HCT116 (cell line): ENCODE measurements at regions not wholly inside any gene's neighbourhood (a gene's known extent, or its start where the extent isn't known, plus 50 kb on each side); places are given as distances from the start of the nearest gene placed in this dataset.

Experiments
- ATAC-seq: fragments of 200-7000 bp; cut with Tn5 transposase; 2 replicates; pipeline ENCODE4 v1.9.1; 2020; ENCODE audit warnings: mild to moderate bottlenecking, moderate library complexity
- BruUV-seq: library from RNA; stranded (reverse); fragments of 400-500 nt; replicated peaks from 2 replicates; lab custom pipeline; 2021; lab: Mats Ljungman, UMichigan
- CTCF ChIA-PET: fragments of 300-600 bp; sonication (Branson Sonifier 250); formaldehyde crosslinking; loops from one replicate; lab custom pipeline; 2021; ENCODE audit warnings: antibody characterized with exemption; lab: Charles Lee
- POLR2A ChIA-PET: fragments of 300-600, 350-600 bp; sonication (Branson Sonifier 250); formaldehyde crosslinking; loops from one replicate; lab custom pipeline; 2021; ENCODE audit warnings: antibody characterized with exemption; lab: Charles Lee
- RAD21 ChIA-PET, 2 experiments: fragments of 300-600 bp; sonication (Branson Sonifier 250); formaldehyde crosslinking; loops; one replicate each; lab custom pipeline; 2023; ENCODE audit warnings: low total read pairs in 2 of 2; ENCODE audit not compliant: uncharacterized antibody in 2 of 2, unreplicated experiment in 2 of 2, low non-redundant PET in 1 of 2; lab: Charles Lee
- DNase-seq: peaks from one replicate; pipeline ENCODE4 v3.0.0-alpha.2; 2010; ENCODE audit warnings: low read depth, low spot score
- H2AFZ ChIP-seq: fragments of 200-600 bp; shearing (Covaris generic), sonication (generic); 2 replicates; pipeline ENCODE4 v1.6.1; 2017; ENCODE audit warnings: low read depth, mixed run types, mixed read lengths, antibody characterized with exemption, low read length; ENCODE audit not compliant: poor library complexity, severe bottlenecking
- H3K27ac ChIP-seq: 2 replicates; pipeline ENCODE4 v1.5.1; 2012; ENCODE audit warnings: low read depth, low read length
- H3K27me3 ChIP-seq: fragments of 200-600 bp; sonication (generic); 2 replicates; pipeline ENCODE4 v1.6.1; 2016; ENCODE audit warnings: mixed run types, low read length, mixed read lengths; ENCODE audit not compliant: insufficient read depth
- H3K36me3 ChIP-seq, 2 experiments: fragments of 200-500 bp in 1 of 2; fragments of 200-600 bp in 1 of 2; sonication (Bioruptor generic) in 1 of 2; sonication (generic) in 1 of 2; 2 replicates each; pipeline versions ENCODE4 v1.5.1 to v1.6.1; 2014 to 2016; ENCODE audit warnings: low read length in 2 of 2, inconsistent platforms in 1 of 2, mixed read lengths in 1 of 2, mixed run types in 1 of 2; ENCODE audit not compliant: insufficient read depth in 2 of 2, control insufficient read depth in 1 of 2
- H3K4me1 ChIP-seq, 2 experiments: fragments of 200-600 bp in 1 of 2; sonication (generic) in 1 of 2; 2 replicates each; pipeline versions ENCODE4 v1.5.1 to v1.6.1; 2012 to 2017; ENCODE audit warnings: low read length in 2 of 2, inconsistent platforms in 1 of 2, mild to moderate bottlenecking in 1 of 2, mixed read lengths in 1 of 2, mixed run types in 1 of 2, moderate library complexity in 1 of 2; ENCODE audit not compliant: insufficient read depth in 2 of 2, control insufficient read depth in 1 of 2
- H3K4me2 ChIP-seq: fragments of 200-600 bp; sonication (generic); 2 replicates; pipeline ENCODE4 v1.6.1; 2017; ENCODE audit warnings: mixed run types, low read length, mixed read lengths
- H3K4me3 ChIP-seq, 2 experiments: fragments of 200-600 bp in 1 of 2; sonication (generic) in 1 of 2; replicated peaks in 1 of 2; 2 replicates each; pipeline ENCODE4 v1.5.1; 2011 to 2016; ENCODE audit warnings: low read length in 2 of 2, control low read depth in 1 of 2, low read depth in 1 of 2, mild to moderate bottlenecking in 1 of 2, mixed read lengths in 1 of 2, mixed run types in 1 of 2
- H3K79me2 ChIP-seq: fragments of 200-600 bp; sonication (generic); 2 replicates; pipeline ENCODE4 v1.6.1; 2017; ENCODE audit warnings: mild to moderate bottlenecking, mixed run types, low read length, moderate library complexity, mixed read lengths; ENCODE audit not compliant: insufficient read depth
- H3K9ac ChIP-seq: fragments of 200-600 bp; sonication (generic); 2 replicates; pipeline ENCODE4 v1.6.1; 2016; ENCODE audit warnings: low read length, mixed read lengths
- H3K9me2 ChIP-seq: fragments of 200-600 bp; sonication (generic), shearing (Covaris generic); 2 replicates; pipeline ENCODE4 v1.6.1; 2017; ENCODE audit warnings: mixed run types, mild to moderate bottlenecking, moderate library complexity; ENCODE audit not compliant: insufficient read depth
- H3K9me3 ChIP-seq, 2 experiments: fragments of 200-500 bp in 1 of 2; fragments of 200-600 bp in 1 of 2; sonication (Bioruptor generic) in 1 of 2; sonication (generic) in 1 of 2; 2 replicates each; pipeline ENCODE4 v1.6.1; 2014 to 2017; ENCODE audit warnings: low read length in 2 of 2, mixed read lengths in 2 of 2, inconsistent platforms in 1 of 2, low read depth in 1 of 2, mild to moderate bottlenecking in 1 of 2, mixed run types in 1 of 2, moderate library complexity in 1 of 2; ENCODE audit not compliant: control insufficient read depth in 1 of 2, insufficient read depth in 1 of 2
- H4K20me1 ChIP-seq: fragments of 200-600 bp; sonication (generic), shearing (Covaris generic); 2 replicates; pipeline ENCODE4 v1.6.1; 2017; ENCODE audit warnings: mixed run types, mild to moderate bottlenecking, moderate library complexity; ENCODE audit not compliant: insufficient read depth
- CBX3 ChIP-seq: IDR thresholded peaks from 2 replicates; pipeline ENCODE4 v1.6.1; 2012; ENCODE audit warnings: low read depth
- CEBPB ChIP-seq: IDR thresholded peaks from 2 replicates; pipeline ENCODE4 v1.6.1; 2012; ENCODE audit warnings: low read depth
- ELF1 ChIP-seq: IDR thresholded peaks from 2 replicates; pipeline ENCODE4 v1.6.1; 2012; ENCODE audit warnings: low read depth, borderline replicate concordance
- EZH2 ChIP-seq: fragments of 200-600 bp; sonication (generic); IDR thresholded peaks from 2 replicates; pipeline ENCODE4 v1.6.1; 2017; ENCODE audit warnings: antibody characterized with exemption, mixed run types
- POLR2A ChIP-seq: IDR thresholded peaks from 2 replicates; pipeline ENCODE4 v1.7.0; 2011; ENCODE audit warnings: borderline replicate concordance; ENCODE audit not compliant: insufficient read depth, insufficient read length; ENCODE audit errors: extremely low read depth
- POLR2AphosphoS5 ChIP-seq: IDR thresholded peaks from 2 replicates; pipeline ENCODE4 v1.6.1; 2011; ENCODE audit warnings: mild to moderate bottlenecking, low read depth, low read length, moderate library complexity
- RAD21 ChIP-seq: IDR thresholded peaks from 2 replicates; pipeline ENCODE4 v1.6.1; 2012; ENCODE audit warnings: low read depth, mild to moderate bottlenecking
- REST ChIP-seq: IDR thresholded peaks from 2 replicates; pipeline ENCODE4 v1.6.1; 2012; ENCODE audit warnings: low read depth
- SP1 ChIP-seq: IDR thresholded peaks from 2 replicates; pipeline ENCODE4 v1.6.1; 2012; ENCODE audit warnings: low read depth
- TCF7L2 ChIP-seq: IDR thresholded peaks from 2 replicates; pipeline ENCODE4 v1.7.0; 2011; ENCODE audit warnings: borderline replicate concordance, inconsistent platforms; ENCODE audit not compliant: insufficient read depth, insufficient read length; ENCODE audit errors: extremely low read depth
- YY1 ChIP-seq: IDR thresholded peaks from 2 replicates; pipeline ENCODE4 v1.6.1; 2011; ENCODE audit warnings: low read length, low read depth, moderate library complexity, mild to moderate bottlenecking; ENCODE audit not compliant: insufficient replicate concordance; ENCODE audit errors: extremely low read depth
- ZNF274 ChIP-seq: fragments of 200-500 bp; sonication (Bioruptor generic); IDR thresholded peaks from 2 replicates; pipeline ENCODE4 v1.6.1; 2014; ENCODE audit warnings: mild to moderate bottlenecking, low read depth, low read length, inconsistent platforms
- intact Hi-C: fragments of 100-400 bp; cut with micrococcal nuclease; formaldehyde crosslinking; loops from 2 replicates; pipeline ENCODE4 v1.10.0; 2022
- TF ChIP-seq, protein P1 (sequence below), 3 experiments: fragments of 200-600 bp in 1 of 3; sonication (generic) in 1 of 3; IDR thresholded peaks in 2 of 3; conservative IDR thresholded peaks in 1 of 3; 2 replicates each; pipeline ENCODE4 v1.5.1; 2012 to 2017; ENCODE audit warnings: low read depth in 2 of 3, low read length in 2 of 3, antibody characterized with exemption in 1 of 3, borderline replicate concordance in 1 of 3, control low read depth in 1 of 3, mild to moderate bottlenecking in 1 of 3, mixed read lengths in 1 of 3, mixed run types in 1 of 3, moderate library complexity in 1 of 3; ENCODE audit not compliant: insufficient read depth in 1 of 3
- TF ChIP-seq, protein P2 (sequence below): IDR thresholded peaks from 2 replicates; pipeline ENCODE4 v1.6.1; 2011; ENCODE audit warnings: mild to moderate bottlenecking, low read length, moderate library complexity; ENCODE audit not compliant: insufficient replicate concordance; ENCODE audit errors: extremely low read depth

DNA sequence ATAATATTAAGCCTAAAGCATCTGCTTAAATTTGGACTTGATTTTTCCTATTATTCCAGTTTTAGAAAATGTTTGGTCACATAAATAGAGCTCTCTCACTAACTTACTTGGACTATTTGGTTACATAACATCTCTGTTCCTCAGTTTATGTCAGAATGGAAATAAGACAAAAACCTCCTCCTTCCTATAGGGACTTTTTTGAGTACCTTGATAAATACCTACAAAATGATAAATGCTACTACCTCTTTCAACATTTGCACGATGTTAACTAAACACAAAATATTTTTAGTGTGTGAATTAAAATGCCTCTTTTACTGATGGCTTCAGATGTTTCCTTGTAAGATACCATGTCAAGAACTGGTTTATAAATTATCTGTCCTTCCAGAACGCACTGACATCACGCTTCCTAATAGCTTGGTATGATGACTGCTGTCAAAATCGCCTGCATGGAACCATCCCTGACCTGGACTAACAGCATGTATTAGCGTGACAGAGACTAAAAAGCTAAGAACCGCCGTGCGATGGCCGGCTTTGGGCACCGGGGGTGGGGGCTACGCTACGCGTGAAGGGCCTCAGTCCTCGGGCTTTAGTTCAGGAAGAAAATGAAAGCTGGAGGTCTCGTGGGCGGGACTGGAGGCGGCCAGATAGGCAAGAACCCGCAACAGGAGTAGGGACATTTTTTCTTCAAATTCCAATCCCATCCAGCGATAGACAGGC is 133.2 kb upstream of the BARHL2 start:
- H3K4me1 ChIP-seq, result peaks cover 0 to 15% of the 10 kb centered on the region in 2 experiments; a peak in 3 of 4 replicates
- H3K27me3 ChIP-seq, result no peaks in the 10 kb centered on the region
- intact Hi-C loops, result no loop called here
- POLR2A ChIA-PET, result no interaction called here
- TF ChIP-seq YY1, result no peak
- TF ChIP-seq CEBPB, result no peak
- no peak for TF ChIP-seq RAD21
- no peak for TF ChIP-seq POLR2A
- TF ChIP-seq, protein P1, sequence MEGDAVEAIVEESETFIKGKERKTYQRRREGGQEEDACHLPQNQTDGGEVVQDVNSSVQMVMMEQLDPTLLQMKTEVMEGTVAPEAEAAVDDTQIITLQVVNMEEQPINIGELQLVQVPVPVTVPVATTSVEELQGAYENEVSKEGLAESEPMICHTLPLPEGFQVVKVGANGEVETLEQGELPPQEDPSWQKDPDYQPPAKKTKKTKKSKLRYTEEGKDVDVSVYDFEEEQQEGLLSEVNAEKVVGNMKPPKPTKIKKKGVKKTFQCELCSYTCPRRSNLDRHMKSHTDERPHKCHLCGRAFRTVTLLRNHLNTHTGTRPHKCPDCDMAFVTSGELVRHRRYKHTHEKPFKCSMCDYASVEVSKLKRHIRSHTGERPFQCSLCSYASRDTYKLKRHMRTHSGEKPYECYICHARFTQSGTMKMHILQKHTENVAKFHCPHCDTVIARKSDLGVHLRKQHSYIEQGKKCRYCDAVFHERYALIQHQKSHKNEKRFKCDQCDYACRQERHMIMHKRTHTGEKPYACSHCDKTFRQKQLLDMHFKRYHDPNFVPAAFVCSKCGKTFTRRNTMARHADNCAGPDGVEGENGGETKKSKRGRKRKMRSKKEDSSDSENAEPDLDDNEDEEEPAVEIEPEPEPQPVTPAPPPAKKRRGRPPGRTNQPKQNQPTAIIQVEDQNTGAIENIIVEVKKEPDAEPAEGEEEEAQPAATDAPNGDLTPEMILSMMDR (IDR thresholded peaks at IDR 0.05 in 2 of 3, conservative IDR thresholded peaks at IDR 0.05 in 1 of 3; ENCODE audit: borderline replicate concordance in 1 of 3, insufficient read depth in 1 of 3, low read depth in 2 of 3, low read length in 2 of 3), result no peak
- no peak for TF ChIP-seq ELF1
- TF ChIP-seq SP1, result no peak
- TF ChIP-seq POLR2AphosphoS5, result no peak
- TF ChIP-seq ZNF274, result no peak
- TF ChIP-seq CBX3, result no peak
- TF ChIP-seq TCF7L2, result no peak
- TF ChIP-seq, protein P2, sequence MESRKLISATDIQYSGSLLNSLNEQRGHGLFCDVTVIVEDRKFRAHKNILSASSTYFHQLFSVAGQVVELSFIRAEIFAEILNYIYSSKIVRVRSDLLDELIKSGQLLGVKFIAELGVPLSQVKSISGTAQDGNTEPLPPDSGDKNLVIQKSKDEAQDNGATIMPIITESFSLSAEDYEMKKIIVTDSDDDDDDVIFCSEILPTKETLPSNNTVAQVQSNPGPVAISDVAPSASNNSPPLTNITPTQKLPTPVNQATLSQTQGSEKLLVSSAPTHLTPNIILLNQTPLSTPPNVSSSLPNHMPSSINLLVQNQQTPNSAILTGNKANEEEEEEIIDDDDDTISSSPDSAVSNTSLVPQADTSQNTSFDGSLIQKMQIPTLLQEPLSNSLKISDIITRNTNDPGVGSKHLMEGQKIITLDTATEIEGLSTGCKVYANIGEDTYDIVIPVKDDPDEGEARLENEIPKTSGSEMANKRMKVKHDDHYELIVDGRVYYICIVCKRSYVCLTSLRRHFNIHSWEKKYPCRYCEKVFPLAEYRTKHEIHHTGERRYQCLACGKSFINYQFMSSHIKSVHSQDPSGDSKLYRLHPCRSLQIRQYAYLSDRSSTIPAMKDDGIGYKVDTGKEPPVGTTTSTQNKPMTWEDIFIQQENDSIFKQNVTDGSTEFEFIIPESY, result no peak
- no peak for TF ChIP-seq REST
- no peak for TF ChIP-seq EZH2
- H3K27ac ChIP-seq, result no peak overlapping the region; the same call in 1 of the 2 replicates
- CTCF ChIA-PET, result interaction anchor here (1.0 kb wide), 1 partner anchor 129 kb away, joined by 3 read pairs; no protein-coding TSS in a partner anchor
- H4K20me1 ChIP-seq, result no peaks in the 10 kb centered on the region
- peak overlapping the region; percentile 97 for H3K4me2 ChIP-seq
- no peaks in the 10 kb centered on the region for H3K9me2 ChIP-seq
- H2AFZ ChIP-seq, result no peak overlapping the region
- H3K4me3 ChIP-seq, result peak overlapping the region in 1 of 2 experiments; percentile 68; a peak in 2 of 4 replicates
- TSS peak; percentile 54 for BruUV-seq
- no peak for DNase-seq
- H3K36me3 ChIP-seq, result no peaks in the 10 kb centered on the region
- H3K9ac ChIP-seq, result no peak overlapping the region
- ATAC-seq, result no peak
- RAD21 ChIA-PET, result no interaction called here
- H3K79me2 ChIP-seq, result no peaks in the 10 kb centered on the region
- H3K9me3 ChIP-seq, result no peaks in the 10 kb centered on the region
